CD14-positive monocyte (primary cell): ENCODE measurements at regions not wholly inside any gene's neighbourhood (a gene's known extent, or its start where the extent isn't known, plus 50 kb on each side); places are given as distances from the start of the nearest gene placed in this dataset.

Experiments used
- DNase-seq, 3 donors: peaks; one replicate each; pipeline ENCODE4 v3.0.0-alpha.2; 2011 to 2022
- H2AFZ ChIP-seq: 2 replicates; pipeline ENCODE4 v1.6.0; 2012; ENCODE audit warnings: mild to moderate bottlenecking, low read depth, low read length, inconsistent platforms; ENCODE audit not compliant: insufficient read depth, poor library complexity, severe bottlenecking
- H3K27ac ChIP-seq, 2 donors: 1 replicate in 1 of 2; 2 replicates in 1 of 2; pipeline ENCODE4 v1.5.1; 2012 to 2013; ENCODE audit warnings: low read length in 2 of 2, control low read depth in 1 of 2, inconsistent platforms in 1 of 2, low read depth in 1 of 2, mild to moderate bottlenecking in 1 of 2
- H3K27me3 ChIP-seq, 2 donors: one replicate each; pipeline versions ENCODE4 v1.6.0 to v1.6.1; 2011 to 2013; ENCODE audit warnings: low read length in 2 of 2; ENCODE audit not compliant: control insufficient read depth in 2 of 2, insufficient read depth in 2 of 2
- H3K36me3 ChIP-seq, 2 donors: replicated peaks in 1 of 2; 1 replicate in 1 of 2; 2 replicates in 1 of 2; pipeline versions ENCODE4 v1.5.1 to v1.6.1; 2012 to 2013; ENCODE audit warnings: low read length in 2 of 2, control low read depth in 1 of 2, inconsistent platforms in 1 of 2, mild to moderate bottlenecking in 1 of 2; ENCODE audit not compliant: insufficient read depth in 2 of 2, control insufficient read depth in 1 of 2
- H3K4me1 ChIP-seq, 2 donors: 1 replicate in 1 of 2; 2 replicates in 1 of 2; pipeline versions ENCODE4 v1.5.1 to v1.6.1; 2012 to 2013; ENCODE audit warnings: low read length in 2 of 2, control low read depth in 1 of 2, inconsistent platforms in 1 of 2, mild to moderate bottlenecking in 1 of 2, moderate library complexity in 1 of 2; ENCODE audit not compliant: insufficient read depth in 2 of 2, control insufficient read depth in 1 of 2
- H3K4me2 ChIP-seq: replicated peaks from 2 replicates; pipeline ENCODE3; 2012; ENCODE audit warnings: low read length, moderate library complexity, mild to moderate bottlenecking; ENCODE audit not compliant: poor library complexity, severe bottlenecking; ENCODE audit errors: extremely low read depth
- H3K4me3 ChIP-seq, 3 experiments: fragments of 200-600 bp in 1 of 3; sonication (generic) in 1 of 3; replicated peaks in 1 of 3; 1 replicate in 2 of 3; 2 replicates in 1 of 3; pipeline ENCODE4 v1.5.1; 2011 to 2013; ENCODE audit warnings: low read length in 3 of 3, mild to moderate bottlenecking in 3 of 3, control low read depth in 2 of 3, low read depth in 2 of 3, inconsistent platforms in 1 of 3, moderate library complexity in 1 of 3
- H3K79me2 ChIP-seq: 2 replicates; pipeline ENCODE4 v1.6.0; 2012; ENCODE audit warnings: mild to moderate bottlenecking, control low read depth, inconsistent platforms, low read length, moderate library complexity; ENCODE audit not compliant: insufficient read depth
- H3K9ac ChIP-seq: 2 replicates; pipeline ENCODE4 v1.6.0; 2017; ENCODE audit warnings: low read length, mild to moderate bottlenecking; ENCODE audit not compliant: insufficient read depth, poor library complexity, severe bottlenecking
- H3K9me3 ChIP-seq, 2 donors: replicated peaks in 1 of 2; 1 replicate in 1 of 2; 2 replicates in 1 of 2; pipeline versions ENCODE4 v1.5.1 to v1.6.1; 2012 to 2013; ENCODE audit warnings: low read length in 2 of 2, control low read depth in 1 of 2; ENCODE audit not compliant: control insufficient read depth in 1 of 2, insufficient read depth in 1 of 2
- H4K20me1 ChIP-seq: 2 replicates; pipeline ENCODE4 v1.6.0; 2012; ENCODE audit warnings: mild to moderate bottlenecking, low read length, control low read depth, moderate library complexity; ENCODE audit not compliant: insufficient read depth
- H3K27ac Mint-ChIP-seq, 7 donors: one replicate each; pipeline ENCODE4 v1.8.0; 2020; ENCODE audit warnings: mild to moderate bottlenecking in 7 of 7, mixed read lengths in 7 of 7, moderate library complexity in 6 of 7, inconsistent platforms in 2 of 7
- H3K27me3 Mint-ChIP-seq, 3 donors: one replicate each; pipeline ENCODE4 v1.8.0; 2021 to 2022; ENCODE audit warnings: low read depth in 3 of 3, mild to moderate bottlenecking in 3 of 3, mixed read lengths in 3 of 3, moderate library complexity in 3 of 3, inconsistent platforms in 1 of 3
- H3K36me3 Mint-ChIP-seq, 2 donors: one replicate each; pipeline ENCODE4 v1.8.0; 2020; ENCODE audit warnings: mixed read lengths in 2 of 2, inconsistent platforms in 1 of 2, mild to moderate bottlenecking in 1 of 2
- H3K4me1 Mint-ChIP-seq: one replicate; pipeline ENCODE4 v1.8.0; 2020; ENCODE audit warnings: mild to moderate bottlenecking, mixed read lengths
- H3K4me3 Mint-ChIP-seq, 2 donors: one replicate each; pipeline ENCODE4 v1.8.0; 2020; ENCODE audit warnings: mild to moderate bottlenecking in 2 of 2, mixed read lengths in 2 of 2, moderate library complexity in 1 of 2
- H3K9me3 Mint-ChIP-seq, 7 donors: one replicate each; pipeline ENCODE4 v1.8.0; 2020 to 2022; ENCODE audit warnings: mixed read lengths in 7 of 7, mild to moderate bottlenecking in 6 of 7, moderate library complexity in 6 of 7, inconsistent platforms in 2 of 7
- CTCF ChIP-seq: fragments of 200-600 bp; IDR thresholded peaks from one replicate; pipeline ENCODE4 v1.8.0; 2022; ENCODE audit warnings: antibody characterized with exemption, mild to moderate bottlenecking
- WGBS: methylation state at CpG from one replicate; pipeline ENCODE4 v1.1.5; 2013; ENCODE audit warnings: missing lambda C conversion rate; ENCODE audit not compliant: insufficient coverage; 5-methylcytosine and 5-hydroxymethylcytosine counted together
- intact Hi-C, 2 donors: fragments of 100-400 bp; cut with micrococcal nuclease; formaldehyde crosslinking; loops; one replicate each; pipeline versions ENCODE4 v1.15.0 to v1.15.1; 2023

DNA sequence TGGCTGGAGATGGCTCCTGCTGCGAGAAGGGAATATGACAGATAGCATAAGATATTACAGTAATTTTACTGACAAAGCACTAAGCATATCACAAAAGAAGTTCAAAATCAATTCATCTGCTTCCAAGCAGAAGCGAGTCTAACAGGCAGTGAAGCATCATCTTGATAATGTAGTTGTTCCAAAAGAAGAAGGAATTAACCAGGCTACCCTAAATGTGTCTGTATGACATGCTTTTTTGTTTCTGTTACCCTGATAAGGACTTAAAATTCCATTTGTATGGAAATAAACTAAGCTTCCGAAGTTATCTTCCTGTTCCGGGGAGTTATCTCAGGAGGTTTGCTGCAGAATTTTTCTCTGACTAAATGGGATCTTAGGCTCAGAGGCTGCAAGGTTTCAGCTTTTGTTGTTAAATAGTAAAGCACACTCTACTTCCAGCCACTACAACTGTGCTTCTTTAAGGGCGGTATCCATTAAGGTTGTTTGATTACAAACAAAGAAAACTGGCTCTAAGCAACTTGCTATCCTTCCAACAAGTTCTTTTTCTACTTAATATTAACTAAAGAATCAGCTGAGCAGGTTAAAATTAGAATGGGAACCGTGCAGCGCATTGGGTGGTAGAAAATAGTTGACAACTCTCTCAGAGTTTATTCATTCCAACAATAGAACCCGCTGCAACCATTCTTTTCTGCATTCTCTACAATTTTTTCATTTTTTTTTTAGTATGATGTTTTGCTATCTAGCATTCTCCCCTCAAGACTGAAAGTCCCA is 607.3 kb downstream of the UQCRFS1 start:
- no peaks in the 10 kb centered on the region for H4K20me1 ChIP-seq
- H3K9me3 Mint-ChIP-seq, result peaks cover 26 to 59% (median 46%) of the 10 kb centered on the region in 7 donors
- no peak overlapping the region for H3K27ac ChIP-seq
- H3K4me2 ChIP-seq, result no peak overlapping the region
- intact Hi-C loops, result no loop called here
- no peaks in the 10 kb centered on the region for H3K36me3 ChIP-seq
- H3K27me3 ChIP-seq, result no peaks in the 10 kb centered on the region
- peaks cover 0 to 1% (median 0%) of the 10 kb centered on the region in 3 donors for H3K27me3 Mint-ChIP-seq
- no peak overlapping the region for H2AFZ ChIP-seq
- H3K79me2 ChIP-seq, result no peaks in the 10 kb centered on the region
- no peak for DNase-seq
- H3K4me1 Mint-ChIP-seq, result no peaks in the 10 kb centered on the region
- 95% methylated on average over 2 of the region's 8 CpGs for WGBS
- H3K9me3 ChIP-seq, result peaks cover 30 to 52% of the 10 kb centered on the region in 2 donors
- no peaks in the 10 kb centered on the region for H3K4me1 ChIP-seq
- no peak for TF ChIP-seq CTCF
- H3K27ac Mint-ChIP-seq, result no peak overlapping the region
- no peak overlapping the region for H3K4me3 ChIP-seq
- H3K4me3 Mint-ChIP-seq, result no peak overlapping the region
- H3K36me3 Mint-ChIP-seq, result no peaks in the 10 kb centered on the region
- no peak overlapping the region for H3K9ac ChIP-seq

- no peak overlapping the region for H3K4me2 ChIP-seq
- H3K27me3 ChIP-seq, result no peaks in the 10 kb centered on the region
- no peak overlapping the region for H3K4me3 Mint-ChIP-seq
- no peak overlapping the region for H3K4me3 ChIP-seq
- peaks cover 26 to 32% of the 10 kb centered on the region in 2 donors for H3K9me3 ChIP-seq
- H3K27ac ChIP-seq, result no peak overlapping the region
- no peak for DNase-seq
- no peak for TF ChIP-seq CTCF
- 96% methylated on average over 2 of the region's 2 CpGs for WGBS
- H2AFZ ChIP-seq, result no peak overlapping the region
- peaks cover 23 to 39% (median 35%) of the 10 kb centered on the region in 7 donors for H3K9me3 Mint-ChIP-seq
- no peak overlapping the region for H3K27ac Mint-ChIP-seq
- no peaks in the 10 kb centered on the region for H3K4me1 Mint-ChIP-seq
- H3K4me1 ChIP-seq, result no peaks in the 10 kb centered on the region
- no peaks in the 10 kb centered on the region for H4K20me1 ChIP-seq
- no peaks in the 10 kb centered on the region for H3K36me3 ChIP-seq
- H3K27me3 Mint-ChIP-seq, result peaks cover 0 to 1% (median 1%) of the 10 kb centered on the region in 3 donors
- no peaks in the 10 kb centered on the region for H3K36me3 Mint-ChIP-seq
- H3K9ac ChIP-seq, result no peak overlapping the region
- H3K79me2 ChIP-seq, result no peaks in the 10 kb centered on the region
- intact Hi-C loops, result no loop called here
These were observed 609.5 kb downstream of the UQCRFS1 start for GRCh38 chr19:28603453-28603852.
